ENCODE measurements at regions not wholly inside any gene's neighbourhood (a gene's known extent, or its start where the extent isn't known, plus 50 kb on each side); places are given as distances from the start of the nearest gene placed in this dataset.

- TF ChIP-seq CTCF (IDR thresholded peaks at IDR 0.05 in 8 of 11, conservative IDR thresholded peaks at IDR 0.05 in 3 of 11) = no peak
- no peak for TF ChIP-seq POLR2A (IDR thresholded peaks at IDR 0.05)
- no peak for TF ChIP-seq POLR2AphosphoS5 (IDR thresholded peaks at IDR 0.05)
Measured at GRCh38 chr2:195562570-195563566, 94.2 kb upstream of the SLC39A10 start.

Measured in spleen (tissue), 7 donors.